Right ventricle myocardium inferior (tissue), 1 donor: ENCODE measurements at regions not wholly inside any gene's neighbourhood (a gene's known extent, or its start where the extent isn't known, plus 50 kb on each side); places are given as distances from the start of the nearest gene placed in this dataset.

ENCODE experiments used
- ATAC-seq: fragments of 200-7000 bp; cut with Tn5 transposase; one replicate; pipeline ENCODE4 v1.9.1; 2020; ENCODE audit warnings: mild to moderate bottlenecking, moderate library complexity
- DNase-seq: peaks from one replicate; pipeline ENCODE4 v3.0.0; 2021; ENCODE audit errors: missing footprints
- intact Hi-C: fragments of 100-400 bp; cut with DNase I; formaldehyde crosslinking; loops from one replicate; pipeline ENCODE4 v1.11.0; 2022
- donor health status: DM: no; HTN: yes; CAD: no; lungs with severe emphysema.

GRCh38 chr18:24897461-24897860 lies 437.0 kb downstream of the HRH4 start:
- DNase-seq: no peak
- intact Hi-C loops: no loop called here
- no peak for ATAC-seq

- intact Hi-C loops: no loop called here
- ATAC-seq (peak; percentile 54), DNase-seq (no peak)
Observed at GRCh38 chr18:24910221-24910620, 441.7 kb downstream of the ZNF521 start.

GRCh38 chr18:24913507-24914170 lies 438.3 kb downstream of the ZNF521 start:
- intact Hi-C loops: no loop called here
- no peak for DNase-seq
- ATAC-seq: peak; percentile 84

- DNase-seq: no peak
- ATAC-seq: peak; percentile 57
- intact Hi-C loops: no loop called here
Observed at GRCh38 chr18:24914171-24914525, 437.8 kb downstream of the ZNF521 start.

GRCh38 chr18:24914685-24915084 lies 437.3 kb downstream of the ZNF521 start:
- intact Hi-C loops: no loop called here
- DNase-seq (no peak), ATAC-seq (peak; percentile 21)

- intact Hi-C loops: no loop called here
- no peak for ATAC-seq
- DNase-seq: no peak
Observed at GRCh38 chr18:24915547-24915946, 436.4 kb downstream of the ZNF521 start.

- ATAC-seq (no peak), DNase-seq (no peak)
- intact Hi-C loops: no loop called here
Observed at GRCh38 chr18:24917767-24918166, 434.2 kb downstream of the ZNF521 start.

- DNase-seq (no peak), ATAC-seq (no peak)
- intact Hi-C loops: no loop called here
Observed at GRCh38 chr18:24918257-24918656, 433.7 kb downstream of the ZNF521 start.

- intact Hi-C loops: no loop called here
- no peak for DNase-seq
- ATAC-seq: no peak
Observed at GRCh38 chr18:24919181-24919797, 432.7 kb downstream of the ZNF521 start.

- ATAC-seq (no peak), DNase-seq (no peak)
- intact Hi-C loops: no loop called here
Observed at GRCh38 chr18:24922491-24922890, 429.5 kb downstream of the ZNF521 start.

- intact Hi-C loops: no loop called here
- no peak for ATAC-seq
- no peak for DNase-seq
Observed at GRCh38 chr18:24923138-24923537, 428.8 kb downstream of the ZNF521 start.

- no peak for ATAC-seq
- DNase-seq: no peak
- intact Hi-C loops: no loop called here
Observed at GRCh38 chr18:24924066-24924716, 427.8 kb downstream of the ZNF521 start.

- intact Hi-C loops: no loop called here
- ATAC-seq: no peak
- no peak for DNase-seq
Observed at GRCh38 chr18:24926649-24927048, 425.3 kb downstream of the ZNF521 start.

GRCh38 chr18:24928301-24928878 lies 423.6 kb downstream of the ZNF521 start:
- ATAC-seq: peak; percentile 5
- no peak for DNase-seq
- intact Hi-C loops: no loop called here

GRCh38 chr18:24930478-24930877 lies 421.5 kb downstream of the ZNF521 start:
- DNase-seq (no peak), ATAC-seq (no peak)
- intact Hi-C loops: no loop called here

- no peak for ATAC-seq
- no peak for DNase-seq
- intact Hi-C loops: no loop called here
Observed at GRCh38 chr18:24930971-24931370, 421.0 kb downstream of the ZNF521 start.

- no peak for ATAC-seq
- intact Hi-C loops: no loop called here
- DNase-seq: no peak
Observed at GRCh38 chr18:24933345-24933744, 418.6 kb downstream of the ZNF521 start.

- no peak for ATAC-seq
- DNase-seq: no peak
- intact Hi-C loops: no loop called here
Observed at GRCh38 chr18:24934258-24934932, 417.6 kb downstream of the ZNF521 start.

- intact Hi-C loops: no loop called here
- ATAC-seq (no peak), DNase-seq (no peak)
Observed at GRCh38 chr18:24935008-24935407, 417.0 kb downstream of the ZNF521 start.

GRCh38 chr18:24935896-24936295 lies 416.1 kb downstream of the ZNF521 start:
- no peak for ATAC-seq
- no peak for DNase-seq
- intact Hi-C loops: no loop called here
